NCI-H1417 treated with DMSO at 0.1 percent for 48 hours (cell line): ENCODE measurements at regions not wholly inside any gene's neighbourhood (a gene's known extent, or its start where the extent isn't known, plus 50 kb on each side); places are given as distances from the start of the nearest gene placed in this dataset.
"Not testable (repeated sequence)": the region's sequence is repeated elsewhere in the genome, so short reads cannot be mapped to it uniquely, and the experiment has no call there.

Experiments used
- DNase-seq: peaks from one replicate; lab custom pipeline; 2025; lab: John Stamatoyannopoulos, UW

DNA sequence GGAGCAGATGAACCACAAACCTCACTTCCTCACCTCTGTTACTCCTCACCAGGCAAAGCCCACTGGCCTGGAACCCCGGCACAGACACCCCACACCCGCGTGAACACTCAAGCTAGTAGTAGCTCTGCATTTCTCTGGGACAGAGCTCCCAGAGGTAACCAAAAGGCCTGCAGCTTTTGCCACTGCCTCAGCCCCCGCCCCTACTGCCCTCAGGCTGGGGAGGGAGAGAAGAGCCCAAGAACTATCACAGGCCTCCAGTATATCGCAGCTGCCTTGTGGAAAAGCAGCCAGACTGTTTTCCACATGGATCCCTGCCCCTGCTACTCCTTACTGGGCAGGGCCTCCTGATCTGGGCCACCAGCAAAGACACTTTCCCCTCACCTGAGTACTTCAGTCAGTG is 728.7 kb upstream of the ACTRT1 start:
- DNase-seq: no peak

DNA sequence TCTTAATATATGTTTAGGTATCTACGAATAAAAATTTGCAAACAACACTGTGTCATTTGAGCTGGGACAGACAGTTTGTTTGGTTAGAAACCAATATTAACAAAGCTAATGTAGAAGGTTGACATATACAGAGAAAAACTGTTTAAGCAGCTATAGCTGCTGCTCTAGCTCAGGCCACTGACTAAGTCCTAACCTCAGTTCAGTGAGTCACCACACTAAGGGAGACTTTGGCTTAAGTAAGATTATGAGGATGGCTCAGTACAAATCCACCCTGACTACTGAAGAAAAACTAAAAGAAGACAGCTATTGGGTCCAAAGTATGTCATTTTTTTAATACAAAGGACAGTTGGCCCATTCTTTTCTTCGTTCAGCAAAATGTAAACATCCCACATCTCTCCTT is 717.3 kb upstream of the ACTRT1 start:
- DNase-seq: no peak

- no peak for DNase-seq
These were observed 707.5 kb upstream of the ACTRT1 start for GRCh38 chrX:128759745-128760144.

- DNase-seq: no peak
These were observed 707.0 kb upstream of the ACTRT1 start for GRCh38 chrX:128759177-128759576.

GRCh38 chrX:128754130-128754529 is 701.9 kb upstream of the ACTRT1 start:
- peak; percentile 8 for DNase-seq

DNA sequence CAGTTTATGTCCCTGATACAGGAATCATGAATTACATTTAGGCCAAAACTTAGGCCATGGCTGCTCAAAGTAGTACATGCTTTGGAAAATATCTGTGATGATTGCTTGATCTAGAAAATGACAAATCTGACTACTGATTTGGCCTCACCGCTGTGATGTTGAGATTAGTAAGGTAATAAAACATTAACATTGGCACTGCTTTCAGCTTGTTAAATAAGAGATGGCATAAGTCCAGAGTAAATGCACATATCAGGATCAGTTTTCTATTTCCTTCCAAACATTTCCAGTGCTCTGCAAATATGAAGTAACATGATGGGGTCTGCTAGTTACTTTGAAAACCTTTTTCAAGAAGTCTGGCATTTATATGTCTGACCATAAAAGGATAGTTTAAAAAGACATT is 687.3 kb upstream of the ACTRT1 start:
- DNase-seq: no peak

GRCh38 chrX:128728943-128729342 is 676.7 kb upstream of the ACTRT1 start:
- peak; percentile 16 for DNase-seq

GRCh38 chrX:128717635-128718578 is 665.7 kb upstream of the ACTRT1 start:
- no peak for DNase-seq

DNA sequence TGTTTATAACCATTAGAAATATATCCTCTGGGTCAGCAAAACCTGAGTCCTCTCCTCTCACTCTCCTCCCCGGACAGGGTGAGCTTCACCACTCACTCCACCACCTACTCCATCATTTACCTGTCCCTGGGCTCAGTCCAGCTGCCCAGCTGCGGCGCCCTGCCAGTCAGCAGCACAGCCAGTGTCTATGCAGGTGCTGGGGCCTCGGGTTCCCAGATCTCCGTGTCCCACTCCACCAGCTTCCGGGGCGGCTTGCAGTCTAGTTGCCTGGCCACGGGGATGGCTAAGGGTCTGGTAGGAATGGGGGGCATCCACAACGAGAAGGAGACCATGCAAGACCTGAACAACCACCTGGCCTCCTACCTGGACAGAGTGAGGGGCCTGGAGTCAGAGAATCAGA is 662.2 kb upstream of the ACTRT1 start:
- DNase-seq: no peak

DNA sequence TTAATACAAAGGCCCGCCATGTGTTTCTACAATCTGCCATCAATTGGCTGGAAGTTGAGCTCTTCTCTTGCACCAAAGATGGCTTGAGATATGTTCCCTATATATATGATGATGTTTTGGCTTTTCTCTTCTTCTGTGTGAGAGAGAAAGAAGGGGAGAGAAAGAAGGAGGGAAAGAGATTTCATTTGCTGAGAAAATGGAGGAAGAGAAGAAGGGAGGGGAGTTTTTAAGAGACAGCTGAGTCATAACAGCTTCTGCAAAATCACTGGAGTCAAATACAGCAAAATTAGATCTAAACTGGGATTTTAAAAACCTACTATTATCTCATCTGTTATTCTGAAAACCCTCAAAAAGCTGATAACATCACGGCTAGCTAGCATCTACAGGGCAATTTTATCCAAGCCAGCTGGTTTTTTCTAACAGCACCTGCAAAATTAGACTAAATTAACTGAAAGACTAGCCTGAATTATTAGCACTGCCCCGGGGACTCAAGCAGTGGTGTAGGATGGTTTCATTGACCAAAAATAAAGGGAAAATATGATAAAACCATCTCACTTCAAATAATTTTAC is 647.6 kb upstream of the ACTRT1 start:
- no peak for DNase-seq

GRCh38 chrX:128698573-128699181 is 646.5 kb upstream of the ACTRT1 start:
- DNase-seq: no peak

DNA sequence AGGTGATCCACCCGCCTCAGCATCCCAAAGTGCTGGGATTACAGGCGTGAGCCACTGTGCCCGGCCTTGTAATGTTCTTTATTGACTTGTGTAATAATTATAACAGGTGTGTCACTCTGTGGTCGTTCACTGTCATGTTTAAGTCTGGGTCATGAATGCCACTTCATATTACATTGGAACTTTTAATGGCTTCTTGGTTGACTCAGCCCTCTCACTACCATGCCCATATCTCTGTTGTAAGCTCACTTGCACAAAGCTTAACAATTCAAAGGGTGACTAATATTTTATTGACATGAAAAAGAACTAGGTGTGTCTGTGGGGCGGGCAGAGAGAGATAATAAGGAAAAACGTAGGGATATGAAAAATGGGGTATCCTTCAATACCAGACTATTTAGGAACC is 639.7 kb upstream of the ACTRT1 start:
- DNase-seq: no peak

- DNase-seq: no peak
These were observed 633.2 kb upstream of the ACTRT1 start for GRCh38 chrX:128685387-128685786.

GRCh38 chrX:128676651-128677050 is 624.4 kb upstream of the ACTRT1 start:
- no peak for DNase-seq

DNA sequence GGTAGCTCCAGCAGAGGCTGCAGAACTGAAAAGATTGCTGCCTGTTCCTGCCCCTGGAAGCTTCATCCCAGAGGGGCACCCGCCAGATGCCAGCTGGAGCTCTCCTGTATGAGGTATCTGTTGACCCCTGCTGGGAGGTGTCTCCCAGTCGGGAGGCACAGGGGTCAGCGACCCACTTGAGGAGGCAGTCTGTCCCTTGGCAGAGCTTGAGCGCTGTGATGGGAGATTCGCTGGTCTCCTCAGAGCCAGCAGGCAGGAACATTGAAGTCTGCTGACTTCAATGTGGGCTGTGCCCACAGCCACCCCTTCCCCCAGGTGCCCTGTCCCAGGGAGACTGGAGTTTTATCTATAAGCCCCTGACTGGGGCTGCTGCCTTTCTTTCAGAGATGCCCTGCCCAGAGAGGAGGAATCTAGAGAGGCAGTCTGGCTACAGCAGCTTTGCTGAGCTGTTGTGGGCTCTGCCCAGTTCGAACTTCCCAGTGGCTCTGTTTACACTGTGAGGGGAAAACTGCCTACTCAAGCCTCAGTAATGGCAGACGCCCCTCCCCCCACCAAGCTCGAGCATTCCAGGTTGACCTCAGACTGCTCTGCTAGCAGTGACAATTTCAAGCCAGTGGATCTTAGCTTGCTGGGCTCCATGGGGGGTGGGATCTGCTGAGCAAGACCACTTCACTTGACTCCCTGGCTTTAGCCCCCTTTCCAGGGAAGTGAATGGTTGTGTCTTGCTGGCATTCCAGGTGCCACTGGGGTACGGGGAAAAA is 622.3 kb upstream of the ACTRT1 start:
- not testable (repeated sequence) for DNase-seq

DNA sequence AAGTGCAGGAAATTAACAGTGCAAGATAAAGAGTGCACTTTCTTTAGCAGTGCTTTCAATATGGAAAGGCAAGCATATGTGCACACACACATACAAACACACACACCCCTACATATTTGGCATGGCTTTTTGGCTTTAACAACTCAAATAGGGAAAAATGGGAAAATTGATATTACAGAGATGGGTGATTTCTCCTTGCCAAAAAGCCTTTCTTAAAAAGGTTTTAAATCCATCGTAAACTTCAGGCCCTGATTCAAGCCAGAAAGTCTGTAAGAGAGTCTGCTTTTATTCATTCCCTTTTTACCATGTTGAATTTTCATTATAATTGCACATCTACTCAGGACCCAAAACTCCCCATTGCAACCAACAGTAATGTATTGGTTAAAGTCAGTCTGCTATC is 612.0 kb upstream of the ACTRT1 start:
- no peak for DNase-seq

GRCh38 chrX:128653524-128654060 is 601.4 kb upstream of the ACTRT1 start:
- no peak for DNase-seq

GRCh38 chrX:128650326-128650725 is 598.1 kb upstream of the ACTRT1 start:
- no peak for DNase-seq

- DNase-seq: no peak
These were observed 582.6 kb upstream of the ACTRT1 start for GRCh38 chrX:128634754-128635153.

- no peak for DNase-seq
These were observed 571.2 kb upstream of the ACTRT1 start for GRCh38 chrX:128623361-128623760.

GRCh38 chrX:128622296-128622695 is 570.1 kb upstream of the ACTRT1 start:
- DNase-seq: no peak

DNA sequence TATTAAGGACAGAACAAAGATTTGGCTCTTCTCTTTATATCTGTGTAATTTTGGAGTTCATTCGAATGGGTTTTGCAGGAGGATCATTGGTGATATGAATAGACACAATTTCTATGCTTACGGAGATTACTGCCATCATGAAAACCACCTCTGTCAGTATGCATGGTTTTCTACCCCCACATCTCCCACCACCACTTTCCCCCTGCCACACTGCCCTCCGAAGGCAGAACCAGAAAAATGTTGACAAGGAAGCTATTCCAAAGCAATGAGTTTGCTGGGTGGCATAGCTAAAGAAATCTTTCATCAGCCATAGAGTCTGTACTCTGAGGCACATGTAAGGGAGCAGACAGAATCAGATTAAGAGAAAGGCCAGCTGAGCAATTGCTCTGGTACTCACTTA is 567.3 kb upstream of the ACTRT1 start:
- DNase-seq: no peak
